SK-N-SH (cell line): ENCODE measurements at regions not wholly inside any gene's neighbourhood (a gene's known extent, or its start where the extent isn't known, plus 50 kb on each side); places are given as distances from the start of the nearest gene placed in this dataset.

Experiments used
- CTCF ChIA-PET: fragments of 300-600, 350-600 bp; formaldehyde crosslinking; extraction: SDS; loops from one replicate; lab custom pipeline; 2021; lab: Yijun Ruan, JAX
- POLR2A ChIA-PET: fragments of 350-600 bp; sonication (Branson Sonifier 250); formaldehyde crosslinking; extraction: SDS; loops from one replicate; lab custom pipeline; 2020; ENCODE audit warnings: antibody characterized with exemption, inconsistent platforms; lab: Yijun Ruan, JAX
- DNase-seq: peaks from one replicate; pipeline ENCODE4 v3.0.0; 2012
- H2AFZ ChIP-seq: fragments of 200-600 bp; sonication (generic); 2 replicates; pipeline ENCODE4 v1.8.1; 2016; ENCODE audit warnings: antibody characterized with exemption, mild to moderate bottlenecking, low read depth
- H3F3A ChIP-seq: fragments of 200-600 bp; sonication (generic); replicated peaks from 2 replicates; pipeline ENCODE3; 2016; ENCODE audit warnings: antibody characterized with exemption, mild to moderate bottlenecking; ENCODE audit not compliant: insufficient read depth
- H3K27ac ChIP-seq, 2 experiments: fragments of 200-500 bp in 1 of 2; fragments of 200-600 bp in 1 of 2; sonication (Bioruptor generic) in 1 of 2; sonication (generic), shearing (Covaris generic) in 1 of 2; 2 replicates each; pipeline versions ENCODE4 v1.5.1 to v1.6.1; 2014 to 2016; ENCODE audit warnings: low read depth in 2 of 2, inconsistent platforms in 1 of 2, low read length in 1 of 2, mild to moderate bottlenecking in 1 of 2, mixed read lengths in 1 of 2
- H3K27me3 ChIP-seq: fragments of 200-600 bp; sonication (generic), shearing (Covaris generic); 2 replicates; pipeline ENCODE4 v1.6.1; 2016; ENCODE audit warnings: mixed run types; ENCODE audit not compliant: insufficient read depth
- H3K36me3 ChIP-seq, 2 experiments: fragments of 200-500 bp in 1 of 2; fragments of 200-600 bp in 1 of 2; sonication (Bioruptor generic) in 1 of 2; sonication (generic) in 1 of 2; replicated peaks in 1 of 2; 2 replicates each; pipeline versions ENCODE3 to v1.5.1; 2014 to 2016; ENCODE audit warnings: low read length in 1 of 2, mild to moderate bottlenecking in 1 of 2; ENCODE audit not compliant: insufficient read depth in 2 of 2, control insufficient read depth in 1 of 2
- H3K4me1 ChIP-seq, 2 experiments: fragments of 200-500 bp in 1 of 2; fragments of 200-600 bp in 1 of 2; sonication (Bioruptor generic) in 1 of 2; sonication (generic), shearing (Covaris generic) in 1 of 2; 2 replicates each; pipeline versions ENCODE4 v1.5.1 to v1.6.1; 2014 to 2016; ENCODE audit warnings: low read depth in 1 of 2, low read length in 1 of 2, mixed run types in 1 of 2; ENCODE audit not compliant: insufficient read depth in 2 of 2, control insufficient read depth in 1 of 2
- H3K4me2 ChIP-seq: fragments of 200-600 bp; sonication (generic), shearing (Covaris generic); 2 replicates; pipeline ENCODE4 v1.6.1; 2017; ENCODE audit warnings: mixed run types
- H3K4me3 ChIP-seq, 2 experiments: fragments of 200-500 bp in 1 of 2; fragments of 200-600 bp in 1 of 2; sonication (Bioruptor generic) in 1 of 2; sonication (generic), shearing (Covaris generic) in 1 of 2; 2 replicates each; pipeline versions ENCODE4 v1.5.1 to v1.8.1; 2014 to 2016; ENCODE audit warnings: low read depth in 2 of 2, inconsistent platforms in 1 of 2, low read length in 1 of 2, mild to moderate bottlenecking in 1 of 2, mixed read lengths in 1 of 2, moderate library complexity in 1 of 2
- H3K79me2 ChIP-seq: fragments of 200-600 bp; sonication (generic); 2 replicates; pipeline ENCODE4 v1.8.1; 2017; ENCODE audit warnings: mild to moderate bottlenecking; ENCODE audit not compliant: insufficient read depth
- H3K9ac ChIP-seq: fragments of 200-600 bp; sonication (generic); 2 replicates; pipeline ENCODE4 v1.6.1; 2017; ENCODE audit warnings: mixed run types
- H3K9me2 ChIP-seq: fragments of 200-600 bp; sonication (generic); 2 replicates; pipeline ENCODE4 v1.6.1; 2017; ENCODE audit warnings: mixed run types
- H3K9me3 ChIP-seq: fragments of 200-600 bp; sonication (generic); 2 replicates; pipeline ENCODE4 v1.6.1; 2017; ENCODE audit warnings: mixed run types, mild to moderate bottlenecking, moderate library complexity
- H4K20me1 ChIP-seq: fragments of 200-600 bp; sonication (generic); 2 replicates; pipeline ENCODE4 v1.6.1; 2017; ENCODE audit warnings: mild to moderate bottlenecking, mixed run types; ENCODE audit not compliant: insufficient read depth
- EP300 ChIP-seq, 2 experiments: IDR thresholded peaks; 2 replicates each; pipeline versions ENCODE4 v1.4.0 to v1.6.1; 2012; ENCODE audit warnings: borderline replicate concordance in 1 of 2, low read depth in 1 of 2, low read length in 1 of 2
- FOXJ3 ChIP-seq: sonication (generic); formaldehyde crosslinking; IDR thresholded peaks from 2 replicates; pipeline ENCODE4 v1.5.1; 2020; ENCODE audit warnings: mild to moderate bottlenecking, missing genetic modification reagents
- GABPA ChIP-seq: IDR thresholded peaks from 2 replicates; pipeline ENCODE4 v1.4.0; 2012; ENCODE audit warnings: low read depth, mild to moderate bottlenecking
- IRF3 ChIP-seq: fragments of 150-350 bp; IDR thresholded peaks from 2 replicates; pipeline ENCODE4 v1.6.1; 2016; ENCODE audit warnings: mild to moderate bottlenecking, low read depth, low read length
- PBX3 ChIP-seq: IDR thresholded peaks from 2 replicates; pipeline ENCODE4; 2012
- POLR2AphosphoS5 ChIP-seq: IDR thresholded peaks from 2 replicates; pipeline ENCODE4 v1.6.1; 2012; ENCODE audit warnings: low read depth, low read length
- RFX5 ChIP-seq: IDR thresholded peaks from 2 replicates; pipeline ENCODE4 v1.6.1; 2012; ENCODE audit warnings: mild to moderate bottlenecking, improper control_type of control experiment, low read length
- RXRA ChIP-seq: IDR thresholded peaks from 2 replicates; pipeline ENCODE4 v1.4.0; 2012; ENCODE audit warnings: low read depth, mild to moderate bottlenecking, borderline replicate concordance
- SMC3 ChIP-seq: IDR thresholded peaks from 2 replicates; pipeline ENCODE4 v1.6.1; 2012; ENCODE audit warnings: low read depth, low read length, improper control_type of control experiment
- TCF12 ChIP-seq: IDR thresholded peaks from 2 replicates; pipeline ENCODE4 v1.4.0; 2012
- WGBS: methylation state at CpG from one replicate; pipeline ENCODE4 v1.1.6; 2017; ENCODE audit warnings: low lambda C conversion rate; 5-methylcytosine and 5-hydroxymethylcytosine counted together
- TF ChIP-seq, protein P1 (sequence below): IDR thresholded peaks from 2 replicates; pipeline ENCODE4 v1.4.0; 2012; ENCODE audit warnings: low read depth
- TF ChIP-seq, protein P2 (sequence below): fragments of 200-600 bp; sonication (generic); IDR thresholded peaks from 2 replicates; pipeline ENCODE4 v1.6.1; 2017; ENCODE audit warnings: antibody characterized with exemption, mild to moderate bottlenecking, moderate library complexity

GRCh38 chr15:61659566-61660190 lies 400.6 kb downstream of the VPS13C start (continued):
- TF ChIP-seq SMC3: no peak

- ChIA-PET POLR2A (no interaction called here), CTCF (no interaction called here)
- Histone ChIP-seq H3K79me2 (no peaks in the 10 kb centered on the region), H2AFZ (no peak overlapping the region), H3K27ac (no peak overlapping the region), H3K36me3 (no peaks in the 10 kb centered on the region), H3K4me1 (no peaks in the 10 kb centered on the region), H3K4me2 (no peak overlapping the region), H3K9me3 (no peaks in the 10 kb centered on the region), H3F3A (no peaks in the 10 kb centered on the region), H3K9ac (no peak overlapping the region), H3K4me3 (no peak overlapping the region), H3K27me3 (no peaks in the 10 kb centered on the region), H3K9me2 (no peaks in the 10 kb centered on the region), H4K20me1 (no peaks in the 10 kb centered on the region)
- TF ChIP-seq POLR2AphosphoS5 (no peak), TCF12 (no peak), EP300 (IDR thresholded peaks at IDR 0.05; ENCODE audit: borderline replicate concordance in 1 of 2, low read depth in 1 of 2, low read length in 1 of 2) (no peak), FOXJ3 (no peak), RXRA (no peak), RFX5 (no peak), GABPA (no peak), IRF3 (no peak), PBX3 (no peak)
- TF ChIP-seq, protein P1, sequence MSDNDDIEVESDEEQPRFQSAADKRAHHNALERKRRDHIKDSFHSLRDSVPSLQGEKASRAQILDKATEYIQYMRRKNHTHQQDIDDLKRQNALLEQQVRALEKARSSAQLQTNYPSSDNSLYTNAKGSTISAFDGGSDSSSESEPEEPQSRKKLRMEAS: no peak
- TF ChIP-seq, protein P2, sequence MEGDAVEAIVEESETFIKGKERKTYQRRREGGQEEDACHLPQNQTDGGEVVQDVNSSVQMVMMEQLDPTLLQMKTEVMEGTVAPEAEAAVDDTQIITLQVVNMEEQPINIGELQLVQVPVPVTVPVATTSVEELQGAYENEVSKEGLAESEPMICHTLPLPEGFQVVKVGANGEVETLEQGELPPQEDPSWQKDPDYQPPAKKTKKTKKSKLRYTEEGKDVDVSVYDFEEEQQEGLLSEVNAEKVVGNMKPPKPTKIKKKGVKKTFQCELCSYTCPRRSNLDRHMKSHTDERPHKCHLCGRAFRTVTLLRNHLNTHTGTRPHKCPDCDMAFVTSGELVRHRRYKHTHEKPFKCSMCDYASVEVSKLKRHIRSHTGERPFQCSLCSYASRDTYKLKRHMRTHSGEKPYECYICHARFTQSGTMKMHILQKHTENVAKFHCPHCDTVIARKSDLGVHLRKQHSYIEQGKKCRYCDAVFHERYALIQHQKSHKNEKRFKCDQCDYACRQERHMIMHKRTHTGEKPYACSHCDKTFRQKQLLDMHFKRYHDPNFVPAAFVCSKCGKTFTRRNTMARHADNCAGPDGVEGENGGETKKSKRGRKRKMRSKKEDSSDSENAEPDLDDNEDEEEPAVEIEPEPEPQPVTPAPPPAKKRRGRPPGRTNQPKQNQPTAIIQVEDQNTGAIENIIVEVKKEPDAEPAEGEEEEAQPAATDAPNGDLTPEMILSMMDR: no peak
- WGBS: 18% methylated on average over 3 of the region's 4 CpGs
- no peak for DNase-seq
Measured at GRCh38 chr15:61657461-61657860, 402.8 kb downstream of the VPS13C start.
